CD4-positive, alpha-beta memory T cell (primary cell): ENCODE measurements at regions not wholly inside any gene's neighbourhood (a gene's known extent, or its start where the extent isn't known, plus 50 kb on each side); places are given as distances from the start of the nearest gene placed in this dataset.

ENCODE experiments used
- CTCF ChIA-PET: fragments of 350-600 bp; sonication (Branson Sonifier 250); formaldehyde crosslinking; loops from one replicate; lab custom pipeline; 2021; ENCODE audit warnings: inconsistent platforms; ENCODE audit not compliant: partially characterized antibody; lab: Charles Lee
- POLR2A ChIA-PET: fragments of 350-600 bp; sonication (Branson Sonifier 250); formaldehyde crosslinking; loops from one replicate; lab custom pipeline; 2021; ENCODE audit not compliant: partially characterized antibody; lab: Charles Lee
- DNase-seq, 5 donors: peaks; one replicate each; pipeline versions ENCODE4 v3.0.0 to v3.0.0-alpha.2; 2020 to 2022; ENCODE audit warnings: mixed read lengths in 1 of 5
- H3K27ac ChIP-seq: one replicate; pipeline ENCODE4 v1.7.0; 2013; ENCODE audit warnings: low read depth, low read length
- H3K27me3 ChIP-seq: 2 replicates; pipeline ENCODE4 v1.7.0; 2013; ENCODE audit warnings: mild to moderate bottlenecking, low read length, moderate library complexity; ENCODE audit not compliant: insufficient read depth
- H3K36me3 ChIP-seq: 2 replicates; pipeline ENCODE4 v1.7.0; 2013; ENCODE audit warnings: mild to moderate bottlenecking, low read length, moderate library complexity; ENCODE audit not compliant: insufficient read depth
- H3K4me1 ChIP-seq: 2 replicates; pipeline ENCODE4 v1.7.0; 2013; ENCODE audit warnings: mild to moderate bottlenecking, low read length, moderate library complexity; ENCODE audit not compliant: insufficient read depth
- H3K4me3 ChIP-seq, 2 donors: one replicate each; pipeline ENCODE4 v1.7.0; 2013; ENCODE audit warnings: low read length in 2 of 2, mild to moderate bottlenecking in 1 of 2
- H3K9me3 ChIP-seq, 2 donors: one replicate each; pipeline ENCODE4 v1.7.0; 2013; ENCODE audit warnings: low read length in 2 of 2, control low read depth in 1 of 2; ENCODE audit not compliant: control insufficient read depth in 1 of 2
- H3K27ac Mint-ChIP-seq, 7 donors: one replicate each; pipeline ENCODE4 v1.8.0; 2020 to 2021; ENCODE audit warnings: mixed read lengths in 7 of 7, mild to moderate bottlenecking in 6 of 7, inconsistent platforms in 3 of 7, moderate library complexity in 3 of 7
- H3K27me3 Mint-ChIP-seq, 2 donors: one replicate each; pipeline ENCODE4 v1.8.0; 2020 to 2021; ENCODE audit warnings: mixed read lengths in 2 of 2
- H3K36me3 Mint-ChIP-seq, 2 donors: one replicate each; pipeline ENCODE4 v1.8.0; 2020 to 2021; ENCODE audit warnings: mixed read lengths in 2 of 2, inconsistent platforms in 1 of 2, mild to moderate bottlenecking in 1 of 2
- H3K4me1 Mint-ChIP-seq, 4 donors: one replicate each; pipeline ENCODE4 v1.8.0; 2020 to 2021; ENCODE audit warnings: mixed read lengths in 4 of 4, mild to moderate bottlenecking in 1 of 4
- H3K4me3 Mint-ChIP-seq, 8 donors: one replicate each; pipeline ENCODE4 v1.8.0; 2020 to 2021; ENCODE audit warnings: mixed read lengths in 8 of 8, mild to moderate bottlenecking in 7 of 8, moderate library complexity in 6 of 8, inconsistent platforms in 3 of 8
- H3K9me3 Mint-ChIP-seq, 8 donors: one replicate each; pipeline ENCODE4 v1.8.0; 2020 to 2021; ENCODE audit warnings: mixed read lengths in 8 of 8, mild to moderate bottlenecking in 5 of 8, inconsistent platforms in 3 of 8, moderate library complexity in 1 of 8
- intact Hi-C: fragments of 100-400 bp; cut with micrococcal nuclease; formaldehyde crosslinking; loops from one replicate; pipeline ENCODE4 v1.15.1; 2023

DNA sequence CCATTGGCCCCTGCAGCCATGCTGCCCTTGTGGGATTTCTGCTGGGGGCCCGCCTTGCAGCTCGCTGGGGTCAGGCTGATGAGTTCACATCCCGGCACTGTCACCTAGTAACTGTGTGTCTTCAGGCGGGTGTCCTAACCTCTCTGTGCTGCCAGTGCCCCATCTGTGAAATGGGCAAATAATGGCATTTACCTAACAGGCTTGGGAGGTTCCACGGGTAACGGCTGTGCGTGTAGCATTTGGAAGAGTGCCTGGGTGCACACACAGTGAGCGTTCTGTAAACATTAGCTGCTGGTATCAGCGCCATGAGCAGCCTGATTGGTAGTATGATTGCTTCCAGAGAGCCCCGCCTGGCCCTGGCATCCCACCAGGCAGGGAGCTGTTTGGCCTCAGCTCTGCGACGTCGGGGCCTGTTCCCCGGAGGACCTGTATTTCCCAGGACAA, 167.3 kb upstream of the GSE1 start:
- POLR2A ChIA-PET: no interaction called here

DNA sequence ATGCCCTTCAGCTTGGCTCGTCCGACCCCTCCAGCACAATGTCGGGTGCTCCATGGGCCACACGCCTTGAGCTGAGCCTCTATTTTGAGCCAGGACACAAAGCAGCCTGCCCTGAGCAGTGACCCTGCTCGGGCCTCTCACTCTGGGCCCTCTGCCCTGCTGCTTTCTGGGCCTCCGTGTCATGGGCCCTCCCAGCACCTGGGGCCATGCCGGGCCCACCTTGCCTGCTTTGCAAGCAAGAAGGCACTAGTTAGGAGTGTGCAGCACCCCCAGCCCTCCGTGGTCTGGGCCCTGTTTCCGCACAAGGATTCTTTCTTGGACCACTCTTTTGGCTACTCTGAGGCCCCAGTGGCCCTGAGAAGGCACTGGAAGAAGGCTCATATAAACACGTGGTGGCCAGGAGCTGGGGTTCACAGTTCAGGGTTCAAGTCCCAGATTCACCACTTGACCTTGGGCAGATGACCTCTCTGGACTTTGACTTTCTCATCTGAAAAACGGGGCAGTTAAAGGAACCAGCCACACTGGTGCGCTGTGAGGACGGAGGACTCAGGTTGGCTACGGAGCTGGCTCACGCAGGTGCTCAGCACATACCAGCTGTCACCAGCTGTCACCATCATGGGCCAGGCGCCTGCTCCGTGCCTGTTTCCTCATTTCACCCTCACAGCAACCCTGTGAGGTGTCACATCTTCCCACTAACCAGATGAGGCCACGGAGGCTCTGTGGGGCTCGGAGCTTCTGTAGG, 166.0 kb upstream of the GSE1 start:
- H3K27me3 ChIP-seq: no peaks in the 10 kb centered on the region
- no peaks in the 10 kb centered on the region for H3K9me3 ChIP-seq
- H3K4me1 ChIP-seq: peaks cover 29% of the 10 kb centered on the region
- Mint-ChIP-seq H3K9me3 (peaks cover 0 to 1% (median 0%) of the 10 kb centered on the region in 8 donors), H3K4me1 (peaks cover 13 to 39% (median 16%) of the 10 kb centered on the region in 4 donors), H3K36me3 (no peaks in the 10 kb centered on the region), H3K27ac (peak overlapping the region in 2 of 7 donors; percentile 6 to 51), H3K27me3 (no peaks in the 10 kb centered on the region), H3K4me3 (no peak overlapping the region)
- CTCF ChIA-PET: interaction anchor here (0.6 to 3.2 kb wide), 8 partner anchors 11 to 169 kb away, joined by 3 to 33 read pairs (median 4); no protein-coding TSS in a partner anchor
- H3K27ac ChIP-seq: no peak overlapping the region
- no peak overlapping the region for H3K4me3 ChIP-seq
- H3K36me3 ChIP-seq: no peaks in the 10 kb centered on the region
- no peak for DNase-seq
- POLR2A ChIA-PET: interaction anchor here (1.4 to 2.8 kb wide), 2 partner anchors 107 to 166 kb away, joined by 3 to 18 read pairs; partner anchors contain the start of gene GSE1
- intact Hi-C loops: no loop called here

More for the DNA sequence above, 167.3 kb upstream of the GSE1 start:
- CTCF ChIA-PET: interaction anchor here (1.0 kb wide), 1 partner anchor 22 kb away, joined by 3 read pairs; no protein-coding TSS in a partner anchor
- H3K36me3 Mint-ChIP-seq: no peaks in the 10 kb centered on the region
- intact Hi-C loops: no loop called here
- H3K27me3 Mint-ChIP-seq: no peaks in the 10 kb centered on the region
- Histone ChIP-seq H3K9me3 (no peaks in the 10 kb centered on the region), H3K27ac (no peak overlapping the region), H3K36me3 (no peaks in the 10 kb centered on the region), H3K4me3 (no peak overlapping the region), H3K4me1 (peaks cover 23% of the 10 kb centered on the region), H3K27me3 (no peaks in the 10 kb centered on the region)
- H3K4me1 Mint-ChIP-seq: peaks cover 11 to 31% (median 16%) of the 10 kb centered on the region in 4 donors
- no peak overlapping the region for H3K4me3 Mint-ChIP-seq
- H3K9me3 Mint-ChIP-seq: peaks cover 0 to 1% (median 0%) of the 10 kb centered on the region in 8 donors
- peak overlapping the region in 1 of 7 donors; percentile 60 for H3K27ac Mint-ChIP-seq
- DNase-seq: no peak

DNA sequence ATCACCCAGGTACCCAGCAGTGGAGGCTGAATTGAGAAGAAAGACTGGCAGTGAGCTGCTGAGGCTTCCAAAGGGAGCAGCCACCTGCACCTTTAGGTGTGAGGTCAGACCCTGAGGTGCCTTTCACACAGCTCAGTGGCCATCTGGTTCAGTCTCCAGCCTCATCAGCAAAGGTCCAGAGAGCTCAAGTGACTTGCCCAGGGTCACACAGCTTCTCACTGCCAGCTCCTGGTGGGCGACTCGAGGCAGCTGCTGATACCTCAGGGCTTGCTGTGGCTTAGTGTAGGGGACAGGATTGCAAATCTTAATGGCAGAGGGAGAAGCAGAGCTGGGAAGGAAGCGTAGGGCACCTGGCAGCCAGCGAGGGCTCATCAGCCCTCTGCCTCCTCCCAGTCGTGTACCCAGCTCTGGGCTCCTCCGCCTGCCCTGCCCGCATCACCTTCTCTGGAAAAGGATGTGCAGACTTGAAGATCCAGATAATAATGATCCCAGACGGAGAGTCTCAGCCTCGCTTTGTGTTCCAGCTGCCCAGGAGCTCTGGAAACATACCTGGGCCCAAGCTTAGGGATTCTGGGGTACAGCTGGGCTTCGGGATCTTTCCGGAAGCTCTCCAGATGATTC, 165.3 kb upstream of the GSE1 start:
- peak overlapping the region in 6 of 7 donors; percentile 18 to 83 (median 68) for H3K27ac Mint-ChIP-seq
- H3K36me3 Mint-ChIP-seq: no peaks in the 10 kb centered on the region
- no peaks in the 10 kb centered on the region for H3K36me3 ChIP-seq
- H3K9me3 Mint-ChIP-seq: peaks cover 0 to 1% (median 0%) of the 10 kb centered on the region in 8 donors
- no peak for DNase-seq
- intact Hi-C loops: no loop called here
- H3K27me3 Mint-ChIP-seq: no peaks in the 10 kb centered on the region
- H3K4me1 ChIP-seq: peaks cover 33% of the 10 kb centered on the region
- H3K27ac ChIP-seq: no peak overlapping the region
- peaks cover 13 to 39% (median 16%) of the 10 kb centered on the region in 4 donors for H3K4me1 Mint-ChIP-seq
- ChIA-PET CTCF (interaction anchor here (0.6 to 3.2 kb wide), 10 partner anchors 12 to 168 kb away, joined by 3 to 33 read pairs (median 4); no protein-coding TSS in a partner anchor), POLR2A (interaction anchor here (0.7 to 2.8 kb wide), 5 partner anchors 43 to 165 kb away, joined by 3 to 18 read pairs (median 4); partner anchors contain the start of gene GSE1)
- no peak overlapping the region for H3K4me3 ChIP-seq
- H3K9me3 ChIP-seq: no peaks in the 10 kb centered on the region
- no peaks in the 10 kb centered on the region for H3K27me3 ChIP-seq
- peak overlapping the region in 6 of 8 donors; percentile 5 to 82 (median 40) for H3K4me3 Mint-ChIP-seq

DNA sequence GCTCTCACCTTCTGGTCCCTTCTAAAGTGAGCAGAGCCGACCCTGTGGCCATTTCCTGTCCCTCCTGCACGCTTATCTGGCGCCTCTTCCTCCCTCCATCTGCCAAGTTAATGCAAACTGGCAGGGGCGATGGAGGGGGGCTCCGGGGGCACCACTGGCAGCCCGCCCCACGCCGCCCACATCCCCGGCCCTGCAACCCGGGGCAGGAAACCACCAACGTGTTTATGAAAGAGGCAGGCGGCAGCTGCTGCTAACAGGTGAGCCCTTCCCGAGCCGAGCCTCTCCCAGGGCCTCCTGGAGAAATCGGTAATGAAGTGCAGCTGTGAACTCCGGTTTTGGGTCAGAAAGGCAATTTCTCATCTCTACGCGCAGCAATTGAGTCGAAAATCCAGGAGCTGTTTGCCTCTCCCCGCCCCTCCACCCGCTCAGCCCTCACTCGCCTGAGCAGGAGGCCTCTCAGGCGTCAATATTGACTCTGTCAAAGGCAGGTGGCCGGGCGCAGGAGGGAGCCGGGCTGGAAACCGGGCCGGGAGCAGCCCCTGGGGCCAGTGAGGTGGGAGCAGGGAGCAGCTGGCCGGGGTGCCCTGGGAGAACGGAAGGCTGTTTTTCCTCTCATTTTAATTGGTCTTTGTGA, 164.4 kb upstream of the GSE1 start:
- peak in 4 of 5 donors; percentile 46 to 55 (median 51) for DNase-seq
- H3K9me3 ChIP-seq: no peaks in the 10 kb centered on the region
- Mint-ChIP-seq H3K4me3 (peak overlapping the region; percentile 18 to 82 (median 72)), H3K36me3 (no peaks in the 10 kb centered on the region), H3K27ac (peak overlapping the region; percentile 83 to 91 (median 89)), H3K27me3 (no peaks in the 10 kb centered on the region), H3K9me3 (peaks cover 0 to 1% (median 0%) of the 10 kb centered on the region in 8 donors), H3K4me1 (peaks cover 13 to 39% (median 16%) of the 10 kb centered on the region in 4 donors)
- intact Hi-C loops: no loop called here
- H3K27ac ChIP-seq: no peak overlapping the region
- no peak overlapping the region for H3K4me3 ChIP-seq
- H3K27me3 ChIP-seq: no peaks in the 10 kb centered on the region
- peaks cover 33% of the 10 kb centered on the region for H3K4me1 ChIP-seq
- POLR2A ChIA-PET: interaction anchor here (0.6 to 2.8 kb wide), 8 partner anchors 13 to 168 kb away, joined by 3 to 18 read pairs (median 4); no protein-coding TSS in a partner anchor
- no peaks in the 10 kb centered on the region for H3K36me3 ChIP-seq
- CTCF ChIA-PET: interaction anchor here (0.9 to 3.2 kb wide), 7 partner anchors 12 to 168 kb away, joined by 3 to 33 read pairs (median 5); no protein-coding TSS in a partner anchor

DNA sequence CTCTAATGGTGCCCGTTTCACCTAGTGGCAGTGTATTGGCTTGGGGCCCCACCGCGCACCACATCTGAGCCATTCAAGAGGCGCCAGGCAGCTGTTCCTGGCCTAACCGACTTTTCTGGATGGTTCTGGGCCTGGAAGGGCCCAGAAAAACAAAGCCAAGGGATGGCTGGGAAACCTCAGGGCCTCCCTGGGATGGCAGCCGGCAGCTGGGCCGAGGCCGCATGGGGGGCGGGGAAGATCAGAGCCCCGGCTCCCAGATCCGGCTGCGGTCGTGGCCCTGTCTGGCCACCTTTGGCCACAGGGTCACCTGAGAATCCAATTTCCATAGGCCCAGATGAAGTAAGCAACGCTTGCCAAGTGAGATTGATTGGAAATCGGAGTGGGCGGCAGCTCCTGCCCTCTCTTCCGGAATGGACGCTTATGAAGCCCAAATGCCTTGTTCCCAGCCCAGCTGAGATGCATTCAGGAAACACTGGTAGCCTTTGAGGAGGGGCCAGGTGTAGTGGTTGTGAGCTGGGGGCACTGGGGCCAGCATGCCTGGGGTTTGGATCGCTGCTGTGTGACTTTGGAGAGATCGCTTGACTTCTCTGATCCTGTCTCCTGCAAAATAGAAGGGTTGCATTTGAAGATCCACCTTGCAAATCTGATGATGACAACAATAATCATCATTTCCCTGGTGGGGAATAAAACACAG, 163.8 kb upstream of the GSE1 start:
- Histone ChIP-seq H3K27ac (no peak overlapping the region), H3K36me3 (no peaks in the 10 kb centered on the region), H3K4me3 (no peak overlapping the region), H3K9me3 (no peaks in the 10 kb centered on the region), H3K27me3 (no peaks in the 10 kb centered on the region), H3K4me1 (peaks cover 33% of the 10 kb centered on the region)
- Mint-ChIP-seq H3K36me3 (no peaks in the 10 kb centered on the region), H3K9me3 (peaks cover 0 to 1% (median 0%) of the 10 kb centered on the region in 8 donors), H3K27me3 (no peaks in the 10 kb centered on the region), H3K4me3 (peak overlapping the region in 4 of 8 donors; percentile 69 to 82 (median 74)), H3K4me1 (peaks cover 13 to 39% (median 16%) of the 10 kb centered on the region in 4 donors), H3K27ac (peak overlapping the region in 6 of 7 donors; percentile 53 to 91 (median 83))
- ChIA-PET POLR2A (interaction anchor here (0.6 to 2.8 kb wide), 8 partner anchors 9 to 167 kb away, joined by 3 to 18 read pairs (median 4); no protein-coding TSS in a partner anchor), CTCF (interaction anchor here (0.9 to 3.2 kb wide), 5 partner anchors 12 to 167 kb away, joined by 3 to 33 read pairs (median 5); no protein-coding TSS in a partner anchor)
- intact Hi-C loops: no loop called here
- no peak for DNase-seq

DNA sequence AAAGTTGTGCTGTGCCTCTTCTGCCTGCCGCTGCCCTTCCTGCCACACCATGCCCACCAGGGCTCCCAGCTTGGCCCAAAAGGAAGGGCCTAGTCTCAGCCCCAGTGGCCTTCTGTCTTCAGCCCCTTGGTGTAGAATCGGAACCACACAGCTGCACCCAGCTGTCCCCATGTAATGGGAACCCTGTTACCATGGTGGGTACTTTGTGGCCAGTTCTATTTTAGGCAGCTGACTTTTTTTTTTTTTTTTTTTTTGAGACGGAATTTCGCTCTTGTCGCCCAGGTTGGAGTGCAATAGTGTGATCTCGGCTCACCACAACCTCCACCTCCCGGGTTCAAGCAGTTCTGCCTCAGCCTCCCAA, 163.3 kb upstream of the GSE1 start:
- Histone ChIP-seq H3K36me3 (no peaks in the 10 kb centered on the region), H3K27me3 (no peaks in the 10 kb centered on the region), H3K4me1 (peaks cover 33% of the 10 kb centered on the region), H3K9me3 (no peaks in the 10 kb centered on the region), H3K4me3 (no peak overlapping the region), H3K27ac (no peak overlapping the region)
- Mint-ChIP-seq H3K27ac (peak overlapping the region in 4 of 7 donors; percentile 45 to 67 (median 50)), H3K4me1 (peaks cover 13 to 39% (median 16%) of the 10 kb centered on the region in 4 donors), H3K9me3 (peaks cover 0 to 1% (median 0%) of the 10 kb centered on the region in 8 donors), H3K4me3 (peak overlapping the region in 3 of 8 donors; percentile 6 to 52 (median 34)), H3K27me3 (no peaks in the 10 kb centered on the region), H3K36me3 (no peaks in the 10 kb centered on the region)
- intact Hi-C loops: no loop called here
- POLR2A ChIA-PET: interaction anchor here (0.9 to 2.8 kb wide), 5 partner anchors 9 to 166 kb away, joined by 3 to 18 read pairs (median 6); no protein-coding TSS in a partner anchor
- DNase-seq: no peak
- CTCF ChIA-PET: interaction anchor here (0.6 to 3.2 kb wide), 3 partner anchors 29 to 166 kb away, joined by 3 to 33 read pairs (median 14); no protein-coding TSS in a partner anchor
